ENCODE measurements at regions not wholly inside any gene's neighbourhood (a gene's known extent, or its start where the extent isn't known, plus 50 kb on each side); places are given as distances from the start of the nearest gene placed in this dataset.

- peak in 1 of 5 donors; percentile 6 for DNase-seq
- Histone ChIP-seq H3K4me3 (no peak overlapping the region), H3K27ac (peak overlapping the region in 11 of 12 donors; percentile 4 to 79 (median 43)), H3K36me3 (no peaks in the 10 kb centered on the region), H3K4me1 (no peaks in the 10 kb centered on the region), H3K27me3 (no peaks in the 10 kb centered on the region), H3K9me3 (no peaks in the 10 kb centered on the region)
- TF ChIP-seq, protein P1, sequence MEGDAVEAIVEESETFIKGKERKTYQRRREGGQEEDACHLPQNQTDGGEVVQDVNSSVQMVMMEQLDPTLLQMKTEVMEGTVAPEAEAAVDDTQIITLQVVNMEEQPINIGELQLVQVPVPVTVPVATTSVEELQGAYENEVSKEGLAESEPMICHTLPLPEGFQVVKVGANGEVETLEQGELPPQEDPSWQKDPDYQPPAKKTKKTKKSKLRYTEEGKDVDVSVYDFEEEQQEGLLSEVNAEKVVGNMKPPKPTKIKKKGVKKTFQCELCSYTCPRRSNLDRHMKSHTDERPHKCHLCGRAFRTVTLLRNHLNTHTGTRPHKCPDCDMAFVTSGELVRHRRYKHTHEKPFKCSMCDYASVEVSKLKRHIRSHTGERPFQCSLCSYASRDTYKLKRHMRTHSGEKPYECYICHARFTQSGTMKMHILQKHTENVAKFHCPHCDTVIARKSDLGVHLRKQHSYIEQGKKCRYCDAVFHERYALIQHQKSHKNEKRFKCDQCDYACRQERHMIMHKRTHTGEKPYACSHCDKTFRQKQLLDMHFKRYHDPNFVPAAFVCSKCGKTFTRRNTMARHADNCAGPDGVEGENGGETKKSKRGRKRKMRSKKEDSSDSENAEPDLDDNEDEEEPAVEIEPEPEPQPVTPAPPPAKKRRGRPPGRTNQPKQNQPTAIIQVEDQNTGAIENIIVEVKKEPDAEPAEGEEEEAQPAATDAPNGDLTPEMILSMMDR (IDR thresholded peaks at IDR 0.05) = no peak
- no peak for TF ChIP-seq POLR2A (IDR thresholded peaks at IDR 0.05)
- 37 to 42% (median 41%) methylated on average over 3 of the region's 3 CpGs for WGBS, 4 donors
- peak; percentile 82 to 89 (median 88) for ATAC-seq
- intact Hi-C loops (cut with DNase I) = no loop called here
These were observed 238.5 kb downstream of the PRR32 start for GRCh38 chrX:127057891-127058619.

- H3K27ac ChIP-seq = no peak overlapping the region
- intact Hi-C loops (cut with DNase I) = no loop called here
- TF ChIP-seq POLR2A (IDR thresholded peaks at IDR 0.05) = no peak
- WGBS, 4 donors = 68 to 79% (median 75%) methylated on average over 2 of the region's 2 CpGs
- H3K27me3 ChIP-seq = no peaks in the 10 kb centered on the region
- H3K4me1 ChIP-seq = no peaks in the 10 kb centered on the region
- H3K36me3 ChIP-seq = no peaks in the 10 kb centered on the region
- ATAC-seq (no peak), DNase-seq (no peak)
- H3K9me3 ChIP-seq = no peaks in the 10 kb centered on the region
- no peak overlapping the region for H3K4me3 ChIP-seq
These were observed 266.4 kb downstream of the PRR32 start for GRCh38 chrX:127085939-127086338.

GRCh38 chrX:127112726-127113125 lies 293.2 kb downstream of the PRR32 start:
- H3K36me3 ChIP-seq = no peaks in the 10 kb centered on the region
- H3K9me3 ChIP-seq = peaks cover 0 to 25% (median 2%) of the 10 kb centered on the region in 12 donors
- WGBS, 4 donors = 28 to 37% (median 35%) methylated on average over 3 of the region's 3 CpGs
- DNase-seq = no peak
- no peaks in the 10 kb centered on the region for H3K27me3 ChIP-seq
- TF ChIP-seq, protein P1 (IDR thresholded peaks at IDR 0.05) = no peak
- no peak for TF ChIP-seq POLR2A (IDR thresholded peaks at IDR 0.05)
- no peak for ATAC-seq
- H3K4me3 ChIP-seq = no peak overlapping the region
- H3K27ac ChIP-seq = no peak overlapping the region
- H3K4me1 ChIP-seq = no peaks in the 10 kb centered on the region
- intact Hi-C loops (cut with DNase I) = no loop called here

DNA sequence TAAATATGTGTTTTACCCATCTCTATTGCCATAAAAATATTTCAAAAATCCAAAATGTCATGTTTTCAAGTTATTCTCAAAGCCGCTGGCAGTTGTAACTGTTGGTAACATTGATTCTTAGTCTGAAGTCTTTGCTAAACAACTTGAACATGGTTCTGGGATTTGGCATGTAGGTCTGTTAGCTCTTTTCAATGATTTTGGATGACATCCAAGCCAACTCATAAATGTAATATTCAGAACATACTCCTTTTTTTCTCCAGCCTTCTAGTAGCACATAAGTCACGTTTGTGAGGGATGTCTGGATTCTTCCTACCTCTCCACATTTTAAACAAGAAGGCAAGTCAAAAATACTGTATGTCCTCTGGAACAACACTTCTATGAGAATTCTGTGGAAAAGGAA lies 305.3 kb downstream of the PRR32 start:
- DNase-seq (no peak), ATAC-seq (no peak)
- no peaks in the 10 kb centered on the region for H3K9me3 ChIP-seq
- H3K4me1 ChIP-seq = no peaks in the 10 kb centered on the region
- no peaks in the 10 kb centered on the region for H3K27me3 ChIP-seq
- no peak overlapping the region for H3K27ac ChIP-seq
- TF ChIP-seq, protein P1 (IDR thresholded peaks at IDR 0.05) = no peak
- TF ChIP-seq POLR2A (IDR thresholded peaks at IDR 0.05) = no peak
- H3K36me3 ChIP-seq = no peaks in the 10 kb centered on the region
- WGBS, 4 donors = 44 to 74% (median 57%) methylated on average over 2 of the region's 2 CpGs
- intact Hi-C loops (cut with DNase I) = no loop called here
- no peak overlapping the region for H3K4me3 ChIP-seq

- whole genome bisulfite sequencing, 4 donors = 70 to 84% (median 79%) methylated on average over 5 of the region's 5 CpGs
- Histone ChIP-seq H3K4me3 (no peak overlapping the region), H3K9me3 (no peaks in the 10 kb centered on the region), H3K4me1 (no peaks in the 10 kb centered on the region), H3K36me3 (no peaks in the 10 kb centered on the region), H3K27ac (no peak overlapping the region), H3K27me3 (no peaks in the 10 kb centered on the region)
- intact Hi-C loops (cut with DNase I) = no loop called here
- TF ChIP-seq, protein P1 (IDR thresholded peaks at IDR 0.05) = no peak
- no peak for ATAC-seq
- no peak for DNase-seq
These were observed 308.8 kb downstream of the PRR32 start for GRCh38 chrX:127128282-127128681.
